Activated CD8-positive, alpha-beta T cell treated with anti-CD3 and anti-CD28 coated beads for 36 hours (primary cell): ENCODE measurements at regions not wholly inside any gene's neighbourhood (a gene's known extent, or its start where the extent isn't known, plus 50 kb on each side); places are given as distances from the start of the nearest gene placed in this dataset.

ENCODE experiments used
- ATAC-seq: fragments of 200-7000 bp; cut with Tn5 transposase; one replicate; pipeline ENCODE4 v1.10.0; 2021; ENCODE audit warnings: mild to moderate bottlenecking, moderate library complexity
- CTCF ChIA-PET: fragments of 350-600 bp; sonication (Branson Sonifier 250); formaldehyde crosslinking; loops from one replicate; lab custom pipeline; 2021; ENCODE audit warnings: antibody characterized with exemption; lab: Charles Lee
- POLR2A ChIA-PET: fragments of 350-600 bp; sonication (Branson Sonifier 250); formaldehyde crosslinking; loops from one replicate; lab custom pipeline; 2021; ENCODE audit warnings: antibody characterized with exemption; lab: Charles Lee
- DNase-seq: peaks from one replicate; pipeline ENCODE4 v3.0.0-alpha.2; 2020
- H3K27ac Mint-ChIP-seq: one replicate; pipeline ENCODE4 v1.8.0; 2021; ENCODE audit warnings: mild to moderate bottlenecking, mixed read lengths
- H3K27me3 Mint-ChIP-seq: one replicate; pipeline ENCODE4 v1.8.0; 2021; ENCODE audit warnings: mixed read lengths
- H3K36me3 Mint-ChIP-seq: one replicate; pipeline ENCODE4 v1.8.0; 2021; ENCODE audit warnings: low read depth, mixed read lengths
- H3K4me1 Mint-ChIP-seq: one replicate; pipeline ENCODE4 v1.8.0; 2021; ENCODE audit warnings: low read depth, mixed read lengths
- H3K4me3 Mint-ChIP-seq: one replicate; pipeline ENCODE4 v1.8.0; 2021; ENCODE audit warnings: mild to moderate bottlenecking, moderate library complexity, mixed read lengths
- H3K9me3 Mint-ChIP-seq: one replicate; pipeline ENCODE4 v1.8.0; 2021; ENCODE audit warnings: mixed read lengths
- CTCF ChIP-seq: fragments of 200-600 bp; IDR thresholded peaks from one replicate; pipeline ENCODE4 v1.8.0; 2022; ENCODE audit warnings: antibody characterized with exemption, mild to moderate bottlenecking
- intact Hi-C: fragments of 100-400 bp; cut with micrococcal nuclease; formaldehyde crosslinking; loops from one replicate; pipeline ENCODE4 v1.10.0; 2022

GRCh38 chr11:16469968-16470367 is 113.6 kb upstream of the SOX6 start:
- Mint-ChIP-seq H3K9me3 (no peaks in the 10 kb centered on the region), H3K27me3 (no peaks in the 10 kb centered on the region), H3K4me1 (no peaks in the 10 kb centered on the region), H3K36me3 (no peaks in the 10 kb centered on the region), H3K4me3 (no peak overlapping the region), H3K27ac (no peak overlapping the region)
- CTCF ChIA-PET = no interaction called here
- intact Hi-C loops = no loop called here
- no peak for TF ChIP-seq CTCF
- no peak for DNase-seq
- POLR2A ChIA-PET = no interaction called here
- no peak for ATAC-seq

- Mint-ChIP-seq H3K4me1 (no peaks in the 10 kb centered on the region), H3K27me3 (no peaks in the 10 kb centered on the region), H3K4me3 (no peak overlapping the region), H3K36me3 (no peaks in the 10 kb centered on the region), H3K9me3 (no peaks in the 10 kb centered on the region), H3K27ac (no peak overlapping the region)
- POLR2A ChIA-PET = no interaction called here
- intact Hi-C loops = no loop called here
- no peak for TF ChIP-seq CTCF
- CTCF ChIA-PET = no interaction called here
- no peak for DNase-seq
- ATAC-seq = no peak
These were observed 112.5 kb upstream of the SOX6 start for GRCh38 chr11:16468735-16469453.

GRCh38 chr11:16460508-16460907 is 104.2 kb upstream of the SOX6 start:
- Mint-ChIP-seq H3K27ac (no peak overlapping the region), H3K4me1 (no peaks in the 10 kb centered on the region)

GRCh38 chr11:16456366-16456765 is 100.0 kb upstream of the SOX6 start:
- Mint-ChIP-seq H3K27me3 (no peaks in the 10 kb centered on the region), H3K36me3 (no peaks in the 10 kb centered on the region), H3K4me3 (no peak overlapping the region), H3K9me3 (no peaks in the 10 kb centered on the region), H3K27ac (no peak overlapping the region), H3K4me1 (no peaks in the 10 kb centered on the region)
- intact Hi-C loops = no loop called here
- ChIA-PET POLR2A (no interaction called here), CTCF (no interaction called here)
- TF ChIP-seq CTCF = no peak
- ATAC-seq (no peak), DNase-seq (no peak)

More at GRCh38 chr11:16460508-16460907, 104.2 kb upstream of the SOX6 start:
- Mint-ChIP-seq H3K27me3 (no peaks in the 10 kb centered on the region), H3K36me3 (no peaks in the 10 kb centered on the region), H3K4me3 (no peak overlapping the region), H3K9me3 (peaks cover 1% of the 10 kb centered on the region)
- DNase-seq = no peak
- TF ChIP-seq CTCF = no peak
- no peak for ATAC-seq
- intact Hi-C loops = no loop called here
- ChIA-PET CTCF (no interaction called here), POLR2A (no interaction called here)

- TF ChIP-seq CTCF = no peak
- CTCF ChIA-PET = no interaction called here
- no peak overlapping the region for H3K4me3 Mint-ChIP-seq
- no peak overlapping the region for H3K27ac Mint-ChIP-seq
- no peaks in the 10 kb centered on the region for H3K36me3 Mint-ChIP-seq
- H3K4me1 Mint-ChIP-seq = no peaks in the 10 kb centered on the region
- intact Hi-C loops = no loop called here
- POLR2A ChIA-PET = no interaction called here
- ATAC-seq (no peak), DNase-seq (no peak)
- H3K9me3 Mint-ChIP-seq = no peaks in the 10 kb centered on the region
- no peaks in the 10 kb centered on the region for H3K27me3 Mint-ChIP-seq
These were observed 98.0 kb upstream of the SOX6 start for GRCh38 chr11:16454289-16454863.
